GM19438 (cell line): ENCODE measurements at regions not wholly inside any gene's neighbourhood (a gene's known extent, or its start where the extent isn't known, plus 50 kb on each side); places are given as distances from the start of the nearest gene placed in this dataset.

ENCODE experiments used
- ATAC-seq: cut with Tn5 transposase; IDR thresholded peaks from one replicate; pipeline ENCODE4 v1.9.1; 2021; ENCODE audit warnings: low read depth; ENCODE audit not compliant: unreplicated experiment

GRCh38 chr5:117302949-117303348, 728.3 kb upstream of the SEMA6A start:
- no peak for ATAC-seq

GRCh38 chr5:117302473-117302872, 727.9 kb upstream of the SEMA6A start:
- no peak for ATAC-seq

- no peak for ATAC-seq
Observed at GRCh38 chr5:117299936-117300328, 725.3 kb upstream of the SEMA6A start.

GRCh38 chr5:117299224-117299935, 724.8 kb upstream of the SEMA6A start:
- ATAC-seq: no peak

- ATAC-seq: no peak
Observed at GRCh38 chr5:117296872-117297271, 722.2 kb upstream of the SEMA6A start.

- ATAC-seq: no peak
Observed at GRCh38 chr5:117295941-117296340, 721.3 kb upstream of the SEMA6A start.

GRCh38 chr5:117286813-117287212, 712.2 kb upstream of the SEMA6A start:
- no peak for ATAC-seq

- ATAC-seq: no peak
Observed at GRCh38 chr5:117271656-117272055, 697.0 kb upstream of the SEMA6A start.

- no peak for ATAC-seq
Observed at GRCh38 chr5:117266280-117266679, 691.7 kb upstream of the SEMA6A start.

GRCh38 chr5:117263231-117263630, 688.6 kb upstream of the SEMA6A start:
- no peak for ATAC-seq

- ATAC-seq: no peak
Observed at GRCh38 chr5:117262572-117263131, 688.0 kb upstream of the SEMA6A start.

GRCh38 chr5:117261948-117262571, 687.4 kb upstream of the SEMA6A start:
- no peak for ATAC-seq

- no peak for ATAC-seq
Observed at GRCh38 chr5:117255211-117256027, 680.8 kb upstream of the SEMA6A start.

GRCh38 chr5:117252566-117252965, 677.9 kb upstream of the SEMA6A start:
- no peak for ATAC-seq

- ATAC-seq: no peak
Observed at GRCh38 chr5:117249086-117249815, 674.6 kb upstream of the SEMA6A start.

- no peak for ATAC-seq
Observed at GRCh38 chr5:117246424-117246823, 671.8 kb upstream of the SEMA6A start.

GRCh38 chr5:117245130-117245529, 670.5 kb upstream of the SEMA6A start:
- ATAC-seq: no peak

GRCh38 chr5:117242028-117242427, 667.4 kb upstream of the SEMA6A start:
- ATAC-seq: no peak

- ATAC-seq: no peak
Observed at GRCh38 chr5:117236941-117237340, 662.3 kb upstream of the SEMA6A start.

GRCh38 chr5:117235786-117236185, 661.2 kb upstream of the SEMA6A start:
- ATAC-seq: no peak

- no peak for ATAC-seq
Observed at GRCh38 chr5:117230375-117230774, 655.8 kb upstream of the SEMA6A start.
